Astrocyte of the cerebellum (primary cell): ENCODE measurements at regions not wholly inside any gene's neighbourhood (a gene's known extent, or its start where the extent isn't known, plus 50 kb on each side); places are given as distances from the start of the nearest gene placed in this dataset.

ENCODE experiments used
- DNase-seq: peaks from one replicate; pipeline ENCODE4 v3.0.0-alpha.2; 2011; ENCODE audit warnings: low read depth
- H3K4me3 ChIP-seq: 2 replicates; pipeline ENCODE4 v1.5.1; 2011; ENCODE audit warnings: mild to moderate bottlenecking, low read depth, low read length, moderate library complexity
- in situ Hi-C: cut with HindIII; loops from 2 replicates; pipeline ENCODE4 v1.10.0; 2017; ENCODE audit warnings: low sequenced_read_pairs
- TF ChIP-seq, protein P1 (sequence below): IDR thresholded peaks from 2 replicates; pipeline ENCODE4 v1.5.1; 2012; ENCODE audit warnings: low read length, low read depth, moderate library complexity, mild to moderate bottlenecking; ENCODE audit errors: missing control alignments

DNA sequence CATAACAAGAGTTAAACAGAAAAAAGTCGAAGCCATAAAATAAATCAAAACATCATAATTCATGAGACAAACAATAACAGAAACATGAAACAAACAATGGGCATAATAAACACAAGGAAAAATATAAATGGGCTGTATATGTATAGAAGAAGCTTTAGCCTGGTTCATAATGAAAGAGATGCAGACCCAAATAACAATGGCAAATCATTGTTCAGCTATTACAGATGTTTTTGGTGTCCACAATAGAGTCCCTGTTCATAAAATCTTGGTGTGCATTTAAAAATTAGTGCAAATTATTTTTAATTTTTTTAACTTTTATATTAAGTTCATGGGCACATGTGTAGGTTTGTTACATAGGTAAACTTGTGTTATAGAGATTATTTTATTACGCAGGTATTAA lies 1185.9 kb upstream of the B3GALT2 start:
- DNase-seq, result no peak
- in situ Hi-C loops, result no loop called here
- no peak overlapping the region for H3K4me3 ChIP-seq
- TF ChIP-seq, protein P1, sequence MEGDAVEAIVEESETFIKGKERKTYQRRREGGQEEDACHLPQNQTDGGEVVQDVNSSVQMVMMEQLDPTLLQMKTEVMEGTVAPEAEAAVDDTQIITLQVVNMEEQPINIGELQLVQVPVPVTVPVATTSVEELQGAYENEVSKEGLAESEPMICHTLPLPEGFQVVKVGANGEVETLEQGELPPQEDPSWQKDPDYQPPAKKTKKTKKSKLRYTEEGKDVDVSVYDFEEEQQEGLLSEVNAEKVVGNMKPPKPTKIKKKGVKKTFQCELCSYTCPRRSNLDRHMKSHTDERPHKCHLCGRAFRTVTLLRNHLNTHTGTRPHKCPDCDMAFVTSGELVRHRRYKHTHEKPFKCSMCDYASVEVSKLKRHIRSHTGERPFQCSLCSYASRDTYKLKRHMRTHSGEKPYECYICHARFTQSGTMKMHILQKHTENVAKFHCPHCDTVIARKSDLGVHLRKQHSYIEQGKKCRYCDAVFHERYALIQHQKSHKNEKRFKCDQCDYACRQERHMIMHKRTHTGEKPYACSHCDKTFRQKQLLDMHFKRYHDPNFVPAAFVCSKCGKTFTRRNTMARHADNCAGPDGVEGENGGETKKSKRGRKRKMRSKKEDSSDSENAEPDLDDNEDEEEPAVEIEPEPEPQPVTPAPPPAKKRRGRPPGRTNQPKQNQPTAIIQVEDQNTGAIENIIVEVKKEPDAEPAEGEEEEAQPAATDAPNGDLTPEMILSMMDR, result no peak

DNA sequence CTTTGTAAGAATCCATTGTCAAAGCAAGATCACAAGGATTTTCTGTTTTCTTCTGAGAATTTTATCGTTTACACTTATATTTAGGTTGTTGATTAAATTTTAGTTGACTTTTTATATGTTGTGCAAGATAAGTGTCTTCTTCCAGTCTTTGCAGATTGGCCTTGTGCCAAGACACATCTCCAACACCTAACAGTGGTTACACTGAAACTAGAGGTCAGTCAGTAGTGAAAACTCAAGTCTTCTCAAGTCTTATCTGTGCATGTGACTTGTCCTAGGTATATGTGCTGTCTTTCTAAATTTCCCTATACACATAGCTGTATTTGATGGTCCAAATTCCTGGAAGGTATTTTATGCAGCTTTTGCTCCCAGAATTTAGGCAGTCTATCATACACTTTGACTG lies 1183.2 kb upstream of the B3GALT2 start:
- H3K4me3 ChIP-seq, result no peak overlapping the region
- in situ Hi-C loops, result no loop called here
- DNase-seq, result no peak
- TF ChIP-seq, protein P1, result no peak

DNA sequence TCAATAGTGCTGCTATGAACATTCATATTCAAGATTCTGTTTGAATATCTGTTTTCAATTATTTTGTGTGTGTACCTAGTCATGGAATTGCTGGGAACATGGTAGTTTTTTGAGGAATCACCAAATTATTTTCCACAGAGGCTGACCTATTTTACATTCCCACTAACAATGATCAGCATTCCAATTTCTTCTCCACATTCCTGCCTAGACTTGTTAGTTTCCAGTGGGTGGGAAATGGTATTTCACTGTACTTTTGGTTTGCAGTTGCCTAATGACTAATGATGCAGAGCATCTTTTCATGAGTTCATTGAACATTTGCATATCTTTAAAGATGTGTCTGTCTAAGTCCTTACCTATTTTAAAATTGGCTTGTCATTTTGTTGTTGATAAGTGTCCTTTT lies 1182.6 kb upstream of the B3GALT2 start:
- in situ Hi-C loops, result no loop called here
- DNase-seq, result no peak
- TF ChIP-seq, protein P1, result no peak
- no peak overlapping the region for H3K4me3 ChIP-seq

DNA sequence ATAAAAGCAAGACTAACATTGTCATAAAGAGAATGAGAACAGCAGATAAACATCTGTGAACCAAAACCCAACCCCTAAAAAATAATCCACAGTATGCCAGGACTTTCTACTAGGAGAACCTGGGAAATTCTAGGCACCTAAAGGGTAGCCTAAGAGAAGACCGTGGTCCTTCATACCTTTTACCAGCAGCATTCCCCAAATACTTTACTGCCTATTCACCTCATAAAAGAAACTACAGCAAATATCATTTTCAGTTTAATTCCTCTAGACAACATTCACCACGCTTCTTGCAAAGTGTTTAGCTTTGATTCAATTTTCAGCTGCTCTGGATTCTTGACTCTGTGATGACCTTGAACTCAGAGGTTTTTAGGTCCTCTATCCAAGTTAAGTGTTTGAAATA lies 1180.7 kb upstream of the B3GALT2 start:
- in situ Hi-C loops, result no loop called here
- H3K4me3 ChIP-seq, result no peak overlapping the region
- TF ChIP-seq, protein P1, result no peak
- no peak for DNase-seq

DNA sequence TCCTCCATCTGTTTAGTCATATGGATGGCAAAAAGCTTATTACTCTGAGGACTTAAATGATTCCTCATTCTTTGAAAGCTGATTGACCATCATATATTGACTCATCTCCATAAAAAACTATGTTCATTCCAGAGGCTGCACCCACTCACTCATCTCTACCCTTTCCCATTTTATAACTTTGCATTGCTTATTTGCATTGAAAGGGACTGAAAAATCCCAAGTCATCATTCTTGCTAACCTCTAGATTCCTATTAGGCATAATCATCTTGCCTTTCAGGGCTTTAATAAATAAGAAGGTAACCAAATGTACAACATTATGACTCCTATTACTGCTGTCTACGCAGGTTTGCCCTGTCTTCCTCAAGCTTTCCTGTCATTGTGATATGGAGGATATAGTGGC lies 1180.3 kb upstream of the B3GALT2 start:
- H3K4me3 ChIP-seq, result no peak overlapping the region
- in situ Hi-C loops, result no loop called here
- DNase-seq, result no peak
- TF ChIP-seq, protein P1, result no peak

DNA sequence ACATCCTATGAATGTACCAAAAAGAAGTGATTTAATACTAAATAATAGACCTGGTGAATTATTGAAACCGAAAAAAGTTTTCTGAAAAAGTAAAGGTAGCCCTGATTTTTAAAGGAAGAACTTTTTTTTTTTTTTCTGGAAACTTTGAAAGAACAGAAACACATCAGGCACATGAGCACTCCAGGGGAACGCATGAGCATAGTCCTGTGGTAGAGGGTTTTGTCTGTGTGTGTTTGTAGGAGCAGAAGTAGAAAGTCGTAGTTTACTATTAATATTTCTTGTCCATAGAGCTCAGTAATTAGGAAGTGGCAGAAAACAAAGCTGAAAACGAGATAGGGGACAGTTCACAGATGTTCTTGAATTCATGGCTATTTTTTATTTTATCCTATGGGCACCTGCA lies 1175.9 kb upstream of the B3GALT2 start:
- DNase-seq, result no peak
- H3K4me3 ChIP-seq, result no peak overlapping the region
- in situ Hi-C loops, result no loop called here
- TF ChIP-seq, protein P1, result no peak
